HG03432 (cell line): ENCODE measurements at regions not wholly inside any gene's neighbourhood (a gene's known extent, or its start where the extent isn't known, plus 50 kb on each side); places are given as distances from the start of the nearest gene placed in this dataset.
"Not testable (repeated sequence)": the region's sequence is repeated elsewhere in the genome, so short reads cannot be mapped to it uniquely, and the experiment has no call there.

Experiments used
- ATAC-seq: cut with Tn5 transposase; IDR thresholded peaks from one replicate; pipeline ENCODE4 v1.9.1; 2021; ENCODE audit warnings: mild to moderate bottlenecking, moderate library complexity; ENCODE audit not compliant: unreplicated experiment

GRCh38 chr7:46945328-46945727 lies 636.6 kb downstream of the TNS3 start:
- ATAC-seq, result no peak

- no peak for ATAC-seq
Measured at GRCh38 chr7:46943996-46944395, 637.9 kb downstream of the TNS3 start.

GRCh38 chr7:46942574-46942973 lies 639.3 kb downstream of the TNS3 start:
- no peak for ATAC-seq

- no peak for ATAC-seq
Measured at GRCh38 chr7:46940178-46940577, 641.7 kb downstream of the TNS3 start.

GRCh38 chr7:46939558-46939957 lies 642.4 kb downstream of the TNS3 start:
- ATAC-seq, result no peak

- no peak for ATAC-seq
Measured at GRCh38 chr7:46939089-46939488, 642.8 kb downstream of the TNS3 start.

- ATAC-seq, result no peak
Measured at GRCh38 chr7:46937826-46938225, 644.1 kb downstream of the TNS3 start.

GRCh38 chr7:46934198-46934825 lies 647.6 kb downstream of the TNS3 start:
- ATAC-seq, result no peak

GRCh38 chr7:46933596-46933995 lies 648.3 kb downstream of the TNS3 start:
- no peak for ATAC-seq

- ATAC-seq, result no peak
Measured at GRCh38 chr7:46932676-46933424, 649.1 kb downstream of the TNS3 start.

- no peak for ATAC-seq
Measured at GRCh38 chr7:46932306-46932675, 649.6 kb downstream of the TNS3 start.

- ATAC-seq, result no peak
Measured at GRCh38 chr7:46930366-46930765, 651.5 kb downstream of the TNS3 start.

GRCh38 chr7:46929359-46929758 lies 652.6 kb downstream of the TNS3 start:
- no peak for ATAC-seq

- no peak for ATAC-seq
Measured at GRCh38 chr7:46928719-46929118, 653.2 kb downstream of the TNS3 start.

GRCh38 chr7:46927131-46927810 lies 654.6 kb downstream of the TNS3 start:
- ATAC-seq, result no peak

- ATAC-seq, result no peak
Measured at GRCh38 chr7:46916581-46916980, 665.3 kb downstream of the TNS3 start.

GRCh38 chr7:46912692-46913091 lies 669.2 kb downstream of the TNS3 start:
- no peak for ATAC-seq

GRCh38 chr7:46909601-46910051 lies 672.3 kb downstream of the TNS3 start:
- no peak for ATAC-seq

- no peak for ATAC-seq
Measured at GRCh38 chr7:46908770-46909169, 673.1 kb downstream of the TNS3 start.

GRCh38 chr7:46904523-46904922 lies 677.4 kb downstream of the TNS3 start:
- ATAC-seq, result not testable (repeated sequence)

GRCh38 chr7:46902463-46902862 lies 679.4 kb downstream of the TNS3 start:
- no peak for ATAC-seq
